GM19239 (cell line): ENCODE measurements at regions not wholly inside any gene's neighbourhood (a gene's known extent, or its start where the extent isn't known, plus 50 kb on each side); places are given as distances from the start of the nearest gene placed in this dataset.
"Not testable (repeated sequence)": the region's sequence is repeated elsewhere in the genome, so short reads cannot be mapped to it uniquely, and the experiment has no call there.

ENCODE experiments used
- DNase-seq: peaks from one replicate; pipeline ENCODE4 v3.0.0; 2011; ENCODE audit warnings: low spot score; ENCODE audit not compliant: insufficient read length
- FAIRE-seq: peaks from 2 replicates; lab custom pipeline; 2011; peaks lifted over from hg19 to GRCh38; lab: Jason Lieb, UNC

GRCh38 chr20:61055180-61056010 lies 196.7 kb upstream of the CDH4 start:
- no peak for FAIRE-seq
- DNase-seq: no peak

- DNase-seq (no peak), FAIRE-seq (no peak)
Measured at GRCh38 chr20:61056116-61056515, 195.9 kb upstream of the CDH4 start.

GRCh38 chr20:61056627-61057442 lies 195.2 kb upstream of the CDH4 start:
- FAIRE-seq: no peak
- DNase-seq: no peak

GRCh38 chr20:61057443-61058121 lies 194.5 kb upstream of the CDH4 start:
- FAIRE-seq (no peak), DNase-seq (no peak)

- no peak for FAIRE-seq
- no peak for DNase-seq
Measured at GRCh38 chr20:61061981-61062380, 190.1 kb upstream of the CDH4 start.

GRCh38 chr20:61065853-61066252 lies 186.2 kb upstream of the CDH4 start:
- FAIRE-seq: no peak
- no peak for DNase-seq

- no peak for DNase-seq
- no peak for FAIRE-seq
Measured at GRCh38 chr20:61066526-61066925, 185.5 kb upstream of the CDH4 start.

GRCh38 chr20:61067221-61067620 lies 184.8 kb upstream of the CDH4 start:
- no peak for FAIRE-seq
- DNase-seq: no peak

GRCh38 chr20:61072398-61072797 lies 179.7 kb upstream of the CDH4 start:
- no peak for DNase-seq
- FAIRE-seq: no peak

GRCh38 chr20:61073376-61073775 lies 178.7 kb upstream of the CDH4 start:
- DNase-seq: no peak
- no peak for FAIRE-seq

GRCh38 chr20:61082720-61083119 lies 169.3 kb upstream of the CDH4 start:
- DNase-seq (no peak), FAIRE-seq (no peak)

- DNase-seq: no peak
- no peak for FAIRE-seq
Measured at GRCh38 chr20:61083431-61083830, 168.6 kb upstream of the CDH4 start.

- FAIRE-seq (no peak), DNase-seq (no peak)
Measured at GRCh38 chr20:61086031-61086430, 166.0 kb upstream of the CDH4 start.

- DNase-seq (no peak), FAIRE-seq (no peak)
Measured at GRCh38 chr20:61090541-61090940, 161.5 kb upstream of the CDH4 start.

GRCh38 chr20:61092251-61092650 lies 159.8 kb upstream of the CDH4 start:
- FAIRE-seq (no peak), DNase-seq (no peak)

- FAIRE-seq: no peak
- DNase-seq: no peak
Measured at GRCh38 chr20:61094581-61094980, 157.5 kb upstream of the CDH4 start.

- no peak for DNase-seq
- no peak for FAIRE-seq
Measured at GRCh38 chr20:61096463-61096862, 155.6 kb upstream of the CDH4 start.

- FAIRE-seq (no peak), DNase-seq (no peak)
Measured at GRCh38 chr20:61099806-61100205, 152.3 kb upstream of the CDH4 start.

- FAIRE-seq (no peak), DNase-seq (no peak)
Measured at GRCh38 chr20:61100489-61100888, 151.6 kb upstream of the CDH4 start.

GRCh38 chr20:61101321-61101720 lies 150.7 kb upstream of the CDH4 start:
- DNase-seq, FAIRE-seq: not testable (repeated sequence)

- FAIRE-seq (no peak), DNase-seq (no peak)
Measured at GRCh38 chr20:61104232-61104631, 147.8 kb upstream of the CDH4 start.
